Aorta (tissue), 5 donors: ENCODE measurements at regions not wholly inside any gene's neighbourhood (a gene's known extent, or its start where the extent isn't known, plus 50 kb on each side); places are given as distances from the start of the nearest gene placed in this dataset.

Source experiments
- ATAC-seq: fragments of 200-7000 bp; cut with Tn5 transposase; one replicate; pipeline ENCODE4 v1.9.1; 2022; ENCODE audit warnings: moderate library complexity; ENCODE audit not compliant: low FRiP score
- DNase-seq, 2 donors: peaks; one replicate each; pipeline ENCODE4 v3.0.0-alpha.2; 2020
- H3K27ac ChIP-seq, 2 donors: one replicate each; pipeline ENCODE4 v1.5.1; 2013; ENCODE audit warnings: low read length in 2 of 2, mild to moderate bottlenecking in 2 of 2, moderate library complexity in 2 of 2, control low read depth in 1 of 2, inconsistent platforms in 1 of 2, low read depth in 1 of 2
- H3K27me3 ChIP-seq, 2 donors: one replicate each; pipeline ENCODE4 v1.6.1; 2013; ENCODE audit warnings: control low read depth in 1 of 2, low read length in 1 of 2, mild to moderate bottlenecking in 1 of 2, moderate library complexity in 1 of 2; ENCODE audit not compliant: insufficient read depth in 2 of 2, control insufficient read depth in 1 of 2
- H3K36me3 ChIP-seq, 2 donors: one replicate each; pipeline ENCODE4 v1.6.1; 2013; ENCODE audit warnings: control low read depth in 1 of 2, low read length in 1 of 2, mild to moderate bottlenecking in 1 of 2; ENCODE audit not compliant: insufficient read depth in 2 of 2, control insufficient read depth in 1 of 2
- H3K4me1 ChIP-seq, 2 donors: one replicate each; pipeline ENCODE4 v1.6.1; 2013; ENCODE audit warnings: low read length in 2 of 2, control low read depth in 1 of 2, mild to moderate bottlenecking in 1 of 2, moderate library complexity in 1 of 2; ENCODE audit not compliant: insufficient read depth in 2 of 2, control insufficient read depth in 1 of 2
- H3K4me3 ChIP-seq, 2 donors: one replicate each; pipeline ENCODE4 v1.5.1; 2013; ENCODE audit warnings: low read length in 2 of 2, control low read depth in 1 of 2, mild to moderate bottlenecking in 1 of 2
- H3K9me3 ChIP-seq: one replicate; pipeline ENCODE4 v1.6.1; 2013; ENCODE audit warnings: mild to moderate bottlenecking, low read length; ENCODE audit not compliant: control insufficient read depth
- WGBS, 2 donors: extraction: QIAGEN DNeasy Blood & Tissue Kit; methylation state at CpG; one replicate each; pipeline ENCODE4 v1.1.7; 2013; 5-methylcytosine and 5-hydroxymethylcytosine counted together
- intact Hi-C, 2 donors: fragments of 100-400 bp; cut with DNase I; formaldehyde crosslinking; loops; one replicate each; pipeline versions ENCODE4 v1.14.2 to v1.15.0; 2022
- donor health status: healthy with polysubstance abuse.
- donor health status: Bipolar disorder and iron deficiency.
- donor health status: DM: no; HTN: no; CAD: no.
- donor health status: DM: no; HTN: no; CAD: no.
- donor health status: DM: yes; HTN: yes; CAD: no.

DNA sequence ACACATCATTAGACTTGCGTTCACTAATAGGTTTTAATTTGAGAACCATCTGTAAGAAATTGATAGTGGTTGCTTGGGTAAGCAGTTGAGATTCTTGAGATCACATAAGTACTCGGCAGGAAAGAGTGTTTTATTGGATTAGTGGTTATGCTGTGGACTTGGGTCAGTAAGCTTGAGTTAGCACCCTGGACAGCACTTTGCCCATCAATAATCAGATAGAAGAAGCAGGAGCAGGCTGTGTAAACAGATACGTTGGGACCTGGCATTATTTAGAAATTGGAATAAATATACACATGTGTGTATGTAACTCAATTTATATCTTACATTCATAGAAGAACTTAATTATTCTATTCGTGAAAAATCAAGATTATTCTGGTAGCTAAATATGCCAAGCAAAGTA, 357.5 kb upstream of the SMIM31 start:
- Histone ChIP-seq H3K4me3 (no peak overlapping the region), H3K27ac (no peak overlapping the region), H3K36me3 (no peaks in the 10 kb centered on the region), H3K9me3 (no peaks in the 10 kb centered on the region), H3K4me1 (no peaks in the 10 kb centered on the region), H3K27me3 (no peaks in the 10 kb centered on the region)
- no peak for ATAC-seq
- DNase-seq = no peak
- 33 to 37% methylated on average over 4 of the region's 4 CpGs for WGBS, 2 donors
- intact Hi-C loops = no loop called here

DNA sequence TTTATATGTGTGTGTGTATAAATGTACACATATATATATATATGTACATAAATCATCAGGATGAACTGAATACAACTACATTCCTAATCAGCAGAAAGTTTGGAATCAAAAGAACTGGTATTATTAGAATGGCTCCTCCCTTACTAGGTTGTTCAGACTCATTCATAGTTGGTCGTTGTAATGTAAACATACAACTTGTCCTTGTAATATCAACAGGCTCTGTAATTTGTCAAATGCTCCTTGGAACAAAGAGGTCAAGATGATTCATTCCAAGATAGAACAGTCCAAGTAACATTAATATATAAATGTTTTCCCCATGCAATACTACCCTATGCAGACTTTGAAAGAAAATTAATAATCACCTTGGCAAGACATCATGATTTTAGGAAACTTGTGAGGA, 351.4 kb upstream of the SMIM31 start:
- no peaks in the 10 kb centered on the region for H3K27me3 ChIP-seq
- no peaks in the 10 kb centered on the region for H3K9me3 ChIP-seq
- intact Hi-C loops = no loop called here
- H3K4me1 ChIP-seq = no peaks in the 10 kb centered on the region
- no peaks in the 10 kb centered on the region for H3K36me3 ChIP-seq
- WGBS, 2 donors = 0 to 3% methylated on average over 1 of the region's 1 CpG
- no peak overlapping the region for H3K27ac ChIP-seq
- no peak overlapping the region for H3K4me3 ChIP-seq
- no peak for ATAC-seq
- no peak for DNase-seq

GRCh38 chr4:164405774-164406173, 348.2 kb upstream of the SMIM31 start:
- H3K4me1 ChIP-seq = no peaks in the 10 kb centered on the region
- intact Hi-C loops = no loop called here
- DNase-seq (no peak), ATAC-seq (no peak)
- H3K9me3 ChIP-seq = no peaks in the 10 kb centered on the region
- H3K27ac ChIP-seq = no peak overlapping the region
- no peaks in the 10 kb centered on the region for H3K27me3 ChIP-seq
- H3K36me3 ChIP-seq = no peaks in the 10 kb centered on the region
- no peak overlapping the region for H3K4me3 ChIP-seq

GRCh38 chr4:164408831-164409230, 345.1 kb upstream of the SMIM31 start:
- WGBS, 2 donors = 84 to 94% methylated on average over 1 of the region's 1 CpG
- Histone ChIP-seq H3K36me3 (no peaks in the 10 kb centered on the region), H3K9me3 (no peaks in the 10 kb centered on the region), H3K4me1 (no peaks in the 10 kb centered on the region), H3K4me3 (no peak overlapping the region), H3K27ac (no peak overlapping the region), H3K27me3 (no peaks in the 10 kb centered on the region)
- intact Hi-C loops = no loop called here
- DNase-seq = no peak
- no peak for ATAC-seq

DNA sequence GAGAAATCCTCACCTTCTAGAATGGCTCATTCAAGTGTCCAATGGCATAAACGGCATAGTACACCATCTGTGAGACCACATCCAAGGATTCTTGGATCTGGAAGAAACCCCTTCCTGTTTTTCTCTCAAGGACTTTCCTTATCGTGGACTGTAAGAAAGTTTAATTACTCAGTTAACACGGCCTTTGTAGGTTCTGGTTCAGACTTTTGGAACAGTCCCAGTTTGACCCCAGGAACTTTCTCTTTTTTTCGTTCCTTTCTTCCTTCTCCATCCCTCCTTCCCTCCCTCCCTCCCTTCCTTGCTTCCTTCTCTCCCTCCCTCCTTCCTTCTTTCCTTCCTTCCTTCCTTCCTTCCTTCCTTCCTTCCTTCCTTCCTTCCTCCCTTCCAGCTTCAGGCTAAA, 343.5 kb upstream of the SMIM31 start:
- H3K27me3 ChIP-seq = no peaks in the 10 kb centered on the region
- no peak for ATAC-seq
- WGBS, 2 donors = 72% methylated on average over 4 of the region's 4 CpGs
- no peaks in the 10 kb centered on the region for H3K9me3 ChIP-seq
- no peak overlapping the region for H3K4me3 ChIP-seq
- no peaks in the 10 kb centered on the region for H3K4me1 ChIP-seq
- H3K27ac ChIP-seq = no peak overlapping the region
- H3K36me3 ChIP-seq = no peaks in the 10 kb centered on the region
- DNase-seq = no peak
- intact Hi-C loops = no loop called here

DNA sequence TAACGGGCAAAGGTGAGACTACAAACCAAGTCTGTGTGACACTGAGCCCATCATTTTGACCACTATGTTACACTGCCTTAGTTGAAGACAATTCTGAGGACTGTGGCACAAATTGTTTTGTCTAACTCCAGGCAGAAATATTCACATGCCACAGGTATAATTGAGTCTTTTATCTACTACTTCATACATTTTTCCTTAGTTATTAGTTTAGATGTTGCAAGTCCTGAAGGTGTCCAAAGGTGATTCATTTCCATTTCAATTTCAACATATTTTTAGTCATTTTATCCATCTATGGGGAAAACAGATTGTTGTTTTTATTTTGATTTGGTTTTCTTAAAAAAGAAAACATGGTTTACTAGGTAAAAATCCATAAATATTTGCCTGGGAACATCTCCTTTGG, 341.7 kb upstream of the SMIM31 start:
- Histone ChIP-seq H3K27me3 (no peaks in the 10 kb centered on the region), H3K9me3 (peaks cover 2% of the 10 kb centered on the region), H3K4me3 (no peak overlapping the region), H3K4me1 (no peaks in the 10 kb centered on the region), H3K36me3 (no peaks in the 10 kb centered on the region), H3K27ac (no peak overlapping the region)
- 74 to 87% methylated on average over 1 of the region's 1 CpG for WGBS, 2 donors
- intact Hi-C loops = no loop called here
- DNase-seq (no peak), ATAC-seq (no peak)

DNA sequence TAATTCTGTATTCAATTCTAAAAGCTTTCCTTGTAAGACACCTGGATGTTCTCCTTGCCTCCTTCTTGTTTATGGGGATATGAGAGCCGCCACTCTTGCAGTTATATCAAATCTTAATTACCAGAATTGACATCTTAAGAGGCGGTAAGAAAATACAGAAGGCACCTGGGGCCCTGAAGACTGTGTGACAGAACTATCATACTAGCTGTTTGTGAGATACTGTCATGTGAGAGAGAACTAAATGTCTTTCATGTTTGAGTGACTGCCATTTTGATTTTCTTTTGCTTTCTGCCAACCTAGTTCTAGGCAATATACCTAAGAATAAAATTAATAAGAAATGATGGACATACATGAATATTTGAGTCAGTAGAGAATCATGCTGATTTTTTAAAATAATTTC, 340.2 kb upstream of the SMIM31 start:
- no peak for ATAC-seq
- no peak overlapping the region for H3K4me3 ChIP-seq
- no peaks in the 10 kb centered on the region for H3K27me3 ChIP-seq
- WGBS, 2 donors = 84 to 88% methylated on average over 2 of the region's 2 CpGs
- no peak overlapping the region for H3K27ac ChIP-seq
- no peaks in the 10 kb centered on the region for H3K4me1 ChIP-seq
- peaks cover 2% of the 10 kb centered on the region for H3K9me3 ChIP-seq
- H3K36me3 ChIP-seq = no peaks in the 10 kb centered on the region
- intact Hi-C loops = no loop called here
- no peak for DNase-seq

GRCh38 chr4:164423819-164424218, 330.1 kb upstream of the SMIM31 start:
- WGBS, 2 donors = 41 to 47% methylated on average over 1 of the region's 1 CpG
- no peaks in the 10 kb centered on the region for H3K4me1 ChIP-seq
- H3K36me3 ChIP-seq = no peaks in the 10 kb centered on the region
- intact Hi-C loops = no loop called here
- no peak overlapping the region for H3K4me3 ChIP-seq
- DNase-seq (no peak), ATAC-seq (no peak)
- no peaks in the 10 kb centered on the region for H3K27me3 ChIP-seq
- no peaks in the 10 kb centered on the region for H3K9me3 ChIP-seq
- H3K27ac ChIP-seq = no peak overlapping the region

- DNase-seq (no peak), ATAC-seq (no peak)
- 28 to 33% methylated on average over 4 of the region's 4 CpGs for WGBS, 2 donors
- H3K36me3 ChIP-seq = no peaks in the 10 kb centered on the region
- intact Hi-C loops = no loop called here
- no peak overlapping the region for H3K27ac ChIP-seq
- no peak overlapping the region for H3K4me3 ChIP-seq
- H3K4me1 ChIP-seq = no peaks in the 10 kb centered on the region
- H3K27me3 ChIP-seq = no peaks in the 10 kb centered on the region
- no peaks in the 10 kb centered on the region for H3K9me3 ChIP-seq
Observed at GRCh38 chr4:164424846-164425245, 329.1 kb upstream of the SMIM31 start.
